HS-27A (cell line): ENCODE measurements at regions not wholly inside any gene's neighbourhood (a gene's known extent, or its start where the extent isn't known, plus 50 kb on each side); places are given as distances from the start of the nearest gene placed in this dataset.
"Not testable (repeated sequence)": the region's sequence is repeated elsewhere in the genome, so short reads cannot be mapped to it uniquely, and the experiment has no call there.

Source experiments
- DNase-seq: peaks from one replicate; pipeline ENCODE4 v3.0.0-alpha.2; 2012; ENCODE audit warnings: low read depth, missing footprints

- DNase-seq = no peak
These were observed 662.5 kb downstream of the LUZP2 start for GRCh38 chr11:25159341-25159740.

DNA sequence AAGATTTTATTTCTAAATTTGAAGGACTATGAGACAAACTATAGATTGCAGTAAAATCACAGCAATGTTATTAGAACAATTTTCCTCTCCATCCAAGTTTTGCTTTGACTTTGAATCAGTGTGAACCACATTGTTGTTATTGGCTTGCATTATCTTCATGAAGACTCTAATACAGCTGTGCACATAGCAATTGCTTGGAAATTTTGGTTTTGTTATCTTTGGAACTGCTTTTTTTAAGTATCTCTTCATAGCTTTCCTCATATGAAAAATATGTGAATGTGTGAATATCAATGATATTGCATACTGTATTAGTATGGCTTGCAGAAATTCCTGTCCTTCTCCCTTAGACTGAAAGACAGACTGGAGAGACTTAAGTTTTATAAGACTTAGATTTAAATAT lies 666.6 kb downstream of the LUZP2 start:
- DNase-seq = peak; percentile 56

DNA sequence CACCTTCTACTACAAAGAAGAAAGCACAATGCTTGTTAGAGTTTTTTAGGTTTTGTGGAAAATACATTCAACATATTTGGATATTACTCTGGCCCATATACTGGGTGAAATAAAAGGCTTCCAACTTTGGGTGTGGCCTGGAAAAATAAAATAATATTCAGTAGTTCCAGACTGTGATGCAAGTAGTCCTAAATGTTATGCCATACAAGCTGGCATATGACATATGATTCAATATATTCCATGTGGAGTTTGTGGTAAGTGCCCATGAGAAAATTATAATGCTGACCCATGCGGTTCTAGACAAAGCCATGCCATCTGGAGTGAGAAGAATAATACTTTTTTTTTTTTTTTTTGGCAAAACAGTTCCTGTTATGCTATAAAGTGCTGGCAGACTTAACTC lies 683.3 kb downstream of the LUZP2 start:
- DNase-seq = no peak

DNA sequence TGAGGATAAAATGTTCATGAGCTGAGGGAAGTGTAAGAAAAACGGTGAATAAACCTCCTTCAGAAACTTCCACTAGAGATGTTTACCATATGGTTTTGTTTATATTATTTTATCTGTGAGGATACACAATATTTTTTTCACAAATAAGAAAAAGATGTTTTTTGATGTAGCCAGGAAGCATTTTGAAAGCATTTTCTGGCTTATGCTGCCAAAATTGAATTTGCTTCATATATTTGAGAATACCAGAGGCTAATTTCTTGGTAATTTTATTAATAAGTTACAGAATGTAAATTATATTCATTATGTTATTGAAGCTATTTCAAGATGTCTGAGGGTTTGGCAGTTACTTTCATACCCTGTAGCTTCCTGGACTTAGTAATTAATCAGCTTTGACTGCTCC lies 686.6 kb downstream of the LUZP2 start:
- DNase-seq = no peak

GRCh38 chr11:25197515-25197914 lies 700.7 kb downstream of the LUZP2 start:
- DNase-seq = no peak

DNA sequence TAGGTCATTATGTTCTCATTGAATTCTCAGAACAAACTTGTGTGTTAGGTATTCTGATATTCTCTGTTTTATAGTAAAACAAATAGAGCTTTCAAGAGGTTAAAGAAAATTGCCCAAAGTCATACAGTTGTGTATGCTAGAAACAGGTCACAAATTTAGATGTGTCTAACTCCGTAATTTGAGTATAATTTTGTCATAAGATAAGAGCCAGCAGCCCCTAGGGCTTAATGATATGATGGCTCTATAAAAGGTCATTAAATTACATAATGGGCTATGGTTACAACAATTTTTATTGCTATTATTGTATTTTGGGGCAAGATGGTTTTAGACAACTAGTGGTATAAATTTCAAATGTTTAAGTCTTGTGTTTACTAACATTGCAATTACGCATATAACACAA lies 701.9 kb downstream of the LUZP2 start:
- no peak for DNase-seq

DNA sequence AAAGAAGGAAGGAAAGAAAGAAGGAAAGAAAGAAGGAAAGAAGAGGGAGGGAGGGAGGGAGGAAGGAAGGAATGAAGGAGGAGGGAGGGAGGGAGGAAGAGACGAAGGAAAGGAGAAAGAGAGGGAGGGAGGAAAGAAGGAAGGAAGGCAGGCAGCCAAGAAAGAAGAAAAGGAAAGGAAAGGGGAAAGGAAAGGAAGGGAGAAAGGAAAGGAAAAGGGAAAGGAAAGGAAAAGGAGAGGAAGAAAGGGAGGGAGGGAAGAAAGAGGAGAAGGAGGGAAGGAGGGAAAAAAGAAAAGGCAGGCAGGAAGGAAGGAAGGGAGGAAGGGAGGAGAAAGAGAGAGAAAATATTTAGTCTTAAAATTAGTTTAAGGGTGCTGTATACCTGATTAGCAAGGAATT lies 704.1 kb downstream of the LUZP2 start:
- DNase-seq = no peak

GRCh38 chr11:25206762-25207161 lies 709.9 kb downstream of the LUZP2 start:
- DNase-seq = no peak

DNA sequence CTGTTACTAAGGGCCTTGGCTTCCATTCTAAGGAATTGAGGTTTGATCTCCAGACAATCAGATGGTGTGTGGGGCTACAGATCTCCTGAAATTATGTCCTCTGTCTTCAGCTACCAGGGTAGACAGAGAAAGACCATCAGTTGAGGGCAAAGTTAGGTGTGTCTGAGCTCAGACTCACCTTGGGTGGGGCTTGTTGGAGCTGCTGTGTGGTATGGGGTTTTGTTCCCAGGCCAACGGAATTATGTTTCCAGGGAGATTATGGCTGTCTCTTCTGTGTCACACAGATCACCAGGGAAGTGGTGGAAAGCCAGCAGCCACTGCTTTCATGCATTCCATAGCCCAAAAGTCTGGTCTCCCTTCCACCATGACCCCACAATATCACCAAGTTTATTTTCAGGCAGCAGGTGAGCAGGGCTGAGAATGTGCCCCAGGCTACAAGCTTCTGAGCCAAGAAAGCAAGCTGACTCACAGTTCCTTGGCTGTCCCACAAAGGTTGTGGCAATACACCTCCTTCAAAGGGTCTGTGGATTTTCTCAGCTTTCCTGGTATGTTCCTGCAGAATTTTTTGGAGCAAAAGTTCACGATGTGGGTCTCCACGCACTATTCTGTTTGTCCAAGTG lies 714.9 kb downstream of the LUZP2 start:
- DNase-seq = no peak

- no peak for DNase-seq
These were observed 717.8 kb downstream of the LUZP2 start for GRCh38 chr11:25214535-25215176.

- DNase-seq = no peak
These were observed 721.2 kb downstream of the LUZP2 start for GRCh38 chr11:25218036-25218435.

GRCh38 chr11:25225078-25225477 lies 728.2 kb downstream of the LUZP2 start:
- DNase-seq = no peak

GRCh38 chr11:25242928-25243327 lies 746.1 kb downstream of the LUZP2 start:
- no peak for DNase-seq

DNA sequence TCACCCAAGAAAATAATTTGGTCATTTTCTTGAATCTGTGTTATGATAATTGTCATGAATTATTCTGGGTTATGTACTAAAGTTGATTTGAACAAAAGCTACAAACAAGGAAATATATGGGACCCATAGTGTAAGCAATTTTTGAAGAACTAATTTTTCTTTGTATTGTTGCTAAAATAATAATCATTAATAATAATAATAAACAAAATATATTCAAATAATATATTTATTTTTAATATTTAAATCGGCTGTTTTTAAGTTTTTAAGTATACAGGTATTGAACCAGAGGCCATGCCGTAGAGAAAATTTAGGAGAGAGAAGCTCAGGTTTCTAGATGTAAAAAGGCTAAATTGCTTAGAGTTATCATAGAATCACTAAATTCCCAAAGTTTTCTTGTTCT lies 747.3 kb downstream of the LUZP2 start:
- no peak for DNase-seq

- no peak for DNase-seq
These were observed 750.5 kb downstream of the LUZP2 start for GRCh38 chr11:25247336-25247735.

DNA sequence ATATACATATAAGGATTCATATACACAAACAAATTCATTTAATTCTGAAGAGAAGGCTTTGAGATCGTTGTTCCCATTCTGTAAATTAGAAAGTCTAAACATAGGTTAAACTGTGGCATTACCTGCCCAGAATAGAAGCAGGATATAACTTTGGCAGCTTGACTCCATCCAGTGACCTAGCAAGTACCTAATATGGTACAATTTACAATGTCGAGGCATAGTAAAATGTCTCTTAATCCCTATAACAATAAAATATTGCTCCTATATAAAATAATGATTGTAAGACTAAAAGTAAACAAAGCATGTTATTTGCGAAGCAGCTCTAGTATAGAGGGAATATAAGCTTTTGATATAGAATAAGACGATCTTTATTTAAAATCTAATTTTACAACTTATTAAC lies 756.0 kb downstream of the LUZP2 start:
- DNase-seq = no peak

- not testable (repeated sequence) for DNase-seq
These were observed 767.0 kb downstream of the LUZP2 start for GRCh38 chr11:25263861-25264260.

GRCh38 chr11:25271301-25271700 lies 774.4 kb downstream of the LUZP2 start:
- DNase-seq = no peak

- no peak for DNase-seq
These were observed 775.4 kb downstream of the LUZP2 start for GRCh38 chr11:25272214-25272613.

GRCh38 chr11:25280821-25281220 lies 784.0 kb downstream of the LUZP2 start:
- DNase-seq = not testable (repeated sequence)

GRCh38 chr11:25293166-25293565 lies 796.3 kb downstream of the LUZP2 start:
- no peak for DNase-seq

GRCh38 chr11:25298450-25298849 lies 801.6 kb downstream of the LUZP2 start:
- DNase-seq = no peak

DNA sequence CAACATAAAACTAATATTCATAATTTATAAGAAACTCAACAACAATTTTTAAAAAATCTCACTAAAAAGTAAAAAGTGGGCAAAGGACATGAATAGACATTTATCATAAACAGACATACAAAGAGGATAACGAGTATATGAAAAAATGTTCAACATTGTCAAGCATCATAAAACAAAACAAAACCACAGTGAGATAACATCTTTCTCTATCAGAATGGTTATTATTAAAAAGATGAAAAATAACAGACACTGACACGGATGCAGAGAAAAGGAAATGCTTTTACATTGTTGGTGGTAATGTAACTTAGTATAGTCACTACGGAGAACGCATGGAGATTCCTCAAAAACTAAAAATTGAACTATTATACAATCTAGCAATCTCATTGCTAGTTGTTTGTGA lies 813.0 kb downstream of the LUZP2 start:
- no peak for DNase-seq

- DNase-seq = peak; percentile 22
These were observed 820.4 kb downstream of the LUZP2 start for GRCh38 chr11:25317216-25317615.
